GM23338 (cell line): ENCODE measurements at regions not wholly inside any gene's neighbourhood (a gene's known extent, or its start where the extent isn't known, plus 50 kb on each side); places are given as distances from the start of the nearest gene placed in this dataset.

Source experiments
- CREB1 ChIP-seq: fragments of 250-450 bp; sonication (Bioruptor Pico); IDR thresholded peaks from 2 replicates; pipeline ENCODE4 v1.5.0; 2020; ENCODE audit warnings: low read depth, mild to moderate bottlenecking, moderate library complexity
- CTCF ChIP-seq, 2 experiments: fragments of 200-600 bp in 1 of 2; sonication (generic) in 1 of 2; conservative IDR thresholded peaks; 2 replicates each; pipeline versions ENCODE4 v1.5.1 to v1.6.1; 2016 to 2017; ENCODE audit warnings: antibody characterized with exemption in 2 of 2, low read depth in 2 of 2, mild to moderate bottlenecking in 2 of 2, moderate library complexity in 1 of 2
- ETS1 ChIP-seq: IDR thresholded peaks from 2 replicates; pipeline ENCODE4 v1.6.1; 2016; ENCODE audit warnings: antibody characterized with exemption
- EZH2 ChIP-seq: fragments of 200-600 bp; sonication (generic); IDR thresholded peaks from one replicate; pipeline ENCODE4 v1.8.0; 2017; ENCODE audit warnings: antibody characterized with exemption, mild to moderate bottlenecking, low read depth; ENCODE audit not compliant: unreplicated experiment
- POLR2AphosphoS5 ChIP-seq: IDR thresholded peaks from 2 replicates; pipeline ENCODE4 v1.6.1; 2016; ENCODE audit warnings: antibody characterized with exemption, low read depth

GRCh38 chr5:107090506-107090905 is 580.2 kb downstream of the EFNA5 start:
- TF ChIP-seq CTCF (conservative IDR thresholded peaks at IDR 0.05; ENCODE audit: low read depth in 2 of 2) (no peak), EZH2 (no peak), POLR2AphosphoS5 (no peak), ETS1 (no peak), CREB1 (CRISPR knock-in tag) (no peak)
